Stimulated activated CD4-positive, alpha-beta T cell treated with anti-CD3 and anti-CD28 coated beads, Interleukin-12 subunit alpha, Interleukin-12 subunit beta, amount 100 ng/mL, for 24 hours (primary cell): ENCODE measurements at regions not wholly inside any gene's neighbourhood (a gene's known extent, or its start where the extent isn't known, plus 50 kb on each side); places are given as distances from the start of the nearest gene placed in this dataset.
"Not testable (repeated sequence)": the region's sequence is repeated elsewhere in the genome, so short reads cannot be mapped to it uniquely, and the experiment has no call there.

Experiments
- DNase-seq, 2 experiments: peaks; one replicate each; pipeline ENCODE4 v3.0.0-alpha.2; 2020; ENCODE audit warnings: low read depth in 2 of 2

GRCh38 chr2:173467751-173468150 is 113.1 kb downstream of the CDCA7 start:
- DNase-seq = no peak

GRCh38 chr2:173468266-173468793 is 113.7 kb downstream of the CDCA7 start:
- no peak for DNase-seq

GRCh38 chr2:173472112-173472511 is 117.4 kb downstream of the CDCA7 start:
- DNase-seq = no peak

- no peak for DNase-seq
These were observed 128.5 kb downstream of the CDCA7 start for GRCh38 chr2:173483137-173483536.

GRCh38 chr2:173488861-173489260 is 134.2 kb downstream of the CDCA7 start:
- no peak for DNase-seq

- no peak for DNase-seq
These were observed 136.7 kb downstream of the CDCA7 start for GRCh38 chr2:173491418-173491817.

- DNase-seq = no peak
These were observed 139.2 kb downstream of the CDCA7 start for GRCh38 chr2:173493874-173494273.

GRCh38 chr2:173496746-173497145 is 142.1 kb downstream of the CDCA7 start:
- no peak for DNase-seq

- no peak for DNase-seq
These were observed 146.3 kb downstream of the CDCA7 start for GRCh38 chr2:173500953-173501352.

GRCh38 chr2:173502296-173502695 is 147.6 kb downstream of the CDCA7 start:
- no peak for DNase-seq

- DNase-seq = no peak
These were observed 156.7 kb downstream of the CDCA7 start for GRCh38 chr2:173511357-173511756.

- DNase-seq = no peak
These were observed 157.3 kb downstream of the CDCA7 start for GRCh38 chr2:173511942-173512341.

- DNase-seq = no peak
These were observed 158.5 kb downstream of the CDCA7 start for GRCh38 chr2:173513107-173513727.

- no peak for DNase-seq
These were observed 166.2 kb downstream of the CDCA7 start for GRCh38 chr2:173520918-173521317.

- DNase-seq = no peak
These were observed 166.9 kb downstream of the CDCA7 start for GRCh38 chr2:173521450-173522192.

- no peak for DNase-seq
These were observed 168.8 kb downstream of the CDCA7 start for GRCh38 chr2:173523497-173523896.

- no peak for DNase-seq
These were observed 169.7 kb downstream of the CDCA7 start for GRCh38 chr2:173524256-173524955.

- not testable (repeated sequence) for DNase-seq
These were observed 178.3 kb downstream of the CDCA7 start for GRCh38 chr2:173532732-173533531.

- DNase-seq = no peak
These were observed 183.0 kb downstream of the CDCA7 start for GRCh38 chr2:173537694-173538093.

GRCh38 chr2:173539615-173540014 is 184.9 kb downstream of the CDCA7 start:
- no peak for DNase-seq

- no peak for DNase-seq
These were observed 190.1 kb downstream of the CDCA7 start for GRCh38 chr2:173544641-173545363.
